Peyer's patch (tissue), 4 donors: ENCODE measurements at regions not wholly inside any gene's neighbourhood (a gene's known extent, or its start where the extent isn't known, plus 50 kb on each side); places are given as distances from the start of the nearest gene placed in this dataset.

ENCODE experiments used
- DNase-seq, 3 donors: peaks; one replicate each; pipeline ENCODE4 v3.0.0-alpha.2; 2017 to 2019
- H3K27ac ChIP-seq, 4 donors: fragments of 200-600 bp; sonication (generic); one replicate each; pipeline ENCODE4 v1.5.1; 2016 to 2019
- H3K27me3 ChIP-seq, 2 donors: fragments of 200-600 bp; sonication (generic); one replicate each; pipeline ENCODE4 v1.5.1; 2019
- H3K36me3 ChIP-seq, 3 donors: fragments of 200-600 bp; sonication (generic); one replicate each; pipeline ENCODE4 v1.5.1; 2016 to 2019
- H3K4me1 ChIP-seq, 4 donors: fragments of 200-600 bp; sonication (generic); one replicate each; pipeline ENCODE4 v1.5.1; 2016 to 2019
- H3K4me3 ChIP-seq, 4 donors: fragments of 200-600 bp; sonication (generic); 1 replicate in 3 of 4; 2 replicates in 1 of 4; pipeline ENCODE4 v1.5.1; 2016 to 2019; ENCODE audit warnings: mild to moderate bottlenecking in 1 of 4
- H3K9me3 ChIP-seq, 4 donors: fragments of 200-600 bp; sonication (generic); one replicate each; pipeline ENCODE4 v1.5.1; 2016 to 2019; ENCODE audit warnings: mild to moderate bottlenecking in 1 of 4
- POLR2A ChIP-seq, 2 donors: fragments of 450-650 bp; IDR thresholded peaks; one replicate each; pipeline ENCODE4 v1.5.1; 2017; ENCODE audit warnings: antibody characterized with exemption in 2 of 2, mild to moderate bottlenecking in 2 of 2, moderate library complexity in 2 of 2
- TF ChIP-seq, protein P1 (sequence below), 6 experiments: fragments of 450-650 bp in 4 of 6; fragments of 200-600 bp in 2 of 6; sonication (generic) in 1 of 6; IDR thresholded peaks; one replicate each; pipeline ENCODE4 v1.5.1; 2017 to 2019; ENCODE audit warnings: antibody characterized with exemption in 6 of 6, mild to moderate bottlenecking in 3 of 6, moderate library complexity in 1 of 6

GRCh38 chr9:78438211-78438610, 141.3 kb downstream of the PSAT1 start:
- Histone ChIP-seq H3K27me3 (no peaks in the 10 kb centered on the region), H3K9me3 (no peaks in the 10 kb centered on the region), H3K4me3 (no peak overlapping the region), H3K27ac (no peak overlapping the region), H3K36me3 (no peaks in the 10 kb centered on the region), H3K4me1 (peaks cover 0 to 2% (median 0%) of the 10 kb centered on the region in 4 donors)
- TF ChIP-seq, protein P1, sequence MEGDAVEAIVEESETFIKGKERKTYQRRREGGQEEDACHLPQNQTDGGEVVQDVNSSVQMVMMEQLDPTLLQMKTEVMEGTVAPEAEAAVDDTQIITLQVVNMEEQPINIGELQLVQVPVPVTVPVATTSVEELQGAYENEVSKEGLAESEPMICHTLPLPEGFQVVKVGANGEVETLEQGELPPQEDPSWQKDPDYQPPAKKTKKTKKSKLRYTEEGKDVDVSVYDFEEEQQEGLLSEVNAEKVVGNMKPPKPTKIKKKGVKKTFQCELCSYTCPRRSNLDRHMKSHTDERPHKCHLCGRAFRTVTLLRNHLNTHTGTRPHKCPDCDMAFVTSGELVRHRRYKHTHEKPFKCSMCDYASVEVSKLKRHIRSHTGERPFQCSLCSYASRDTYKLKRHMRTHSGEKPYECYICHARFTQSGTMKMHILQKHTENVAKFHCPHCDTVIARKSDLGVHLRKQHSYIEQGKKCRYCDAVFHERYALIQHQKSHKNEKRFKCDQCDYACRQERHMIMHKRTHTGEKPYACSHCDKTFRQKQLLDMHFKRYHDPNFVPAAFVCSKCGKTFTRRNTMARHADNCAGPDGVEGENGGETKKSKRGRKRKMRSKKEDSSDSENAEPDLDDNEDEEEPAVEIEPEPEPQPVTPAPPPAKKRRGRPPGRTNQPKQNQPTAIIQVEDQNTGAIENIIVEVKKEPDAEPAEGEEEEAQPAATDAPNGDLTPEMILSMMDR (IDR thresholded peaks at IDR 0.05): no peak
- no peak for TF ChIP-seq POLR2A (IDR thresholded peaks at IDR 0.05)
- no peak for DNase-seq

DNA sequence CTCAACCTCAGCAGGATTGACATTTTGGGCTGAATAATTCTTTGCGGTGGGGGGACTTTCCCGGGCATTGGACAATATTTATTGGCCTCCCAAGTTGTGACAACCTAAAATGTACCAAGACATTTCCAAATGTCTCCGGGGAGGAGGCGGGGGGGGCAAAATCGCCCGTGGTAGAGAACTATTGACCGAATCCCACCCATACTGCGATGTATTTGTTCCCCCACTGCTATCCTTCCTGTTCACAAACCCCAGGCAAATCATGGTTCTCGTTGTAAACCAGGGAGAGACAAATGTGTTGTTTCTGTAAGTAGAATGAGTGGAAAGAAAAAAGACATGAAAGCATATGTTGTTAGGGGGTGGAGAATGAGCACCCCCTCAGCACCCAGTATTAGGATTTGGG, 141.9 kb downstream of the PSAT1 start:
- no peak for DNase-seq
- H3K4me3 ChIP-seq: no peak overlapping the region
- no peaks in the 10 kb centered on the region for H3K9me3 ChIP-seq
- peaks cover 0 to 2% (median 0%) of the 10 kb centered on the region in 4 donors for H3K4me1 ChIP-seq
- H3K27me3 ChIP-seq: no peaks in the 10 kb centered on the region
- no peak overlapping the region for H3K27ac ChIP-seq
- H3K36me3 ChIP-seq: no peaks in the 10 kb centered on the region
- no peak for TF ChIP-seq POLR2A (IDR thresholded peaks at IDR 0.05)
- TF ChIP-seq, protein P1 (IDR thresholded peaks at IDR 0.05): no peak

DNA sequence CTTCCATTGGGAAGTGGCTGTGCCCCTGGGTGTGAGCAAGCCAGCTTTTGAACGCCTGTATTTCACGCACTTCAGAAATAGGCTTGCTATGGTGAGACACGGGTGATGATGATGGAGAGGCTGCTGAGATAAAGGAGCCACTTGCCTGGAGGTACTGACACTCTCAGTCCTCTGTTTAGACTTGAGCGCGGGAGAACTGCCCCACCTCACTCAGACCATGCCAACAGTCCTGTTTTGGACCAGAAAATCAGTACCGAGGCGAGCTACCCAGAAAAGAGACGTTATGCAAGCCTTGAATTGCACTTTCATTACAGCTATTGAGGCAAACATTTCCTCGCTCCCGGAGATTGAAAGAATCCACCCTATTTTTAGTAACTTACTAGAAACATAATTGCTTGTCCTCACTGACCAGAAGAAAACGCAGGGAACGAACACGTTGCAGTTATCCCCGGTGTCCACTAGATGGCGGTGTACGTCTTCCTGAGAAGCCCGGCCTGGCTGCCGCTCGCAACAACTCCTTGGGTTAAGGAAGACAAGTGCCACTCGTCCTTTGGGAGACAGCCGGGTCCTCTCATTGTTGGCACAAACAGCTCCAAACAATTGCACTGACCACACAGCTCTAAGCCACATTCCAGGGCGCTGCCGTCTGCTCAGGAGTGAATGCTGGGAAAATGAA, 142.4 kb downstream of the PSAT1 start:
- no peak overlapping the region for H3K4me3 ChIP-seq
- no peaks in the 10 kb centered on the region for H3K9me3 ChIP-seq
- peak; percentile 57 to 83 (median 66) for DNase-seq

GRCh38 chr9:78439866-78440830, 143.2 kb downstream of the PSAT1 start:
- Histone ChIP-seq H3K4me1 (peaks cover 0 to 2% (median 0%) of the 10 kb centered on the region in 4 donors), H3K9me3 (no peaks in the 10 kb centered on the region), H3K27ac (no peak overlapping the region), H3K27me3 (no peaks in the 10 kb centered on the region), H3K4me3 (no peak overlapping the region), H3K36me3 (no peaks in the 10 kb centered on the region)
- DNase-seq: no peak
- no peak for TF ChIP-seq POLR2A (IDR thresholded peaks at IDR 0.05)
- TF ChIP-seq, protein P1 (IDR thresholded peaks at IDR 0.05): no peak

More for the DNA sequence above, 142.4 kb downstream of the PSAT1 start:
- H3K27me3 ChIP-seq: no peaks in the 10 kb centered on the region
- H3K27ac ChIP-seq: no peak overlapping the region
- TF ChIP-seq POLR2A (IDR thresholded peaks at IDR 0.05): no peak
- TF ChIP-seq, protein P1 (IDR thresholded peaks at IDR 0.05): peak; percentile 43 to 89 (median 70)
- no peaks in the 10 kb centered on the region for H3K36me3 ChIP-seq
- peaks cover 0 to 2% (median 0%) of the 10 kb centered on the region in 4 donors for H3K4me1 ChIP-seq

GRCh38 chr9:78441396-78441795, 144.5 kb downstream of the PSAT1 start:
- TF ChIP-seq, protein P1 (IDR thresholded peaks at IDR 0.05): no peak
- TF ChIP-seq POLR2A (IDR thresholded peaks at IDR 0.05): no peak
- Histone ChIP-seq H3K27ac (no peak overlapping the region), H3K36me3 (no peaks in the 10 kb centered on the region), H3K4me1 (peaks cover 0 to 2% (median 0%) of the 10 kb centered on the region in 4 donors), H3K27me3 (no peaks in the 10 kb centered on the region), H3K9me3 (no peaks in the 10 kb centered on the region), H3K4me3 (no peak overlapping the region)
- DNase-seq: no peak
